A549 (cell line): ENCODE measurements at regions not wholly inside any gene's neighbourhood (a gene's known extent, or its start where the extent isn't known, plus 50 kb on each side); places are given as distances from the start of the nearest gene placed in this dataset.

ENCODE experiments used
- CHD4 ChIP-seq: fragments of 200-600 bp; sonication (generic); IDR thresholded peaks from 2 replicates; pipeline ENCODE4 v1.6.1; 2016; ENCODE audit warnings: antibody characterized with exemption, mild to moderate bottlenecking, borderline replicate concordance
- CTCF ChIP-seq: fragments of >200 bp; sonication (Bioruptor Twin); formaldehyde crosslinking; IDR thresholded peaks from 3 replicates; pipeline ENCODE4 v1.5.1; 2016
- EHF ChIP-seq: fragments of 250-450 bp; sonication (Bioruptor Pico); IDR thresholded peaks from 2 replicates; pipeline ENCODE4 v1.5.0; 2020; ENCODE audit warnings: mild to moderate bottlenecking
- EP300 ChIP-seq, 2 experiments: fragments of >200 bp; sonication (Bioruptor Twin); formaldehyde crosslinking; IDR thresholded peaks; 2 replicates in 1 of 2; 3 replicates in 1 of 2; pipeline ENCODE4 v1.6.1; 2016 to 2017
- FOSB ChIP-seq: fragments of 250-450 bp; sonication (Bioruptor Pico); IDR thresholded peaks from 2 replicates; pipeline ENCODE4 v1.5.0; 2020; ENCODE audit warnings: mild to moderate bottlenecking, moderate library complexity
- HDAC2 ChIP-seq: fragments of 200-600 bp; sonication (generic); IDR thresholded peaks from 2 replicates; pipeline ENCODE4 v1.6.1; 2016
- MAFK ChIP-seq: fragments of 450-650 bp; IDR thresholded peaks from 2 replicates; pipeline ENCODE4 v1.6.1; 2014; ENCODE audit not compliant: partially characterized antibody
- MAX ChIP-seq: IDR thresholded peaks from 2 replicates; pipeline ENCODE4 v1.6.1; 2012
- MYC ChIP-seq: IDR thresholded peaks from 2 replicates; pipeline ENCODE4 v1.6.1; 2012; ENCODE audit warnings: mild to moderate bottlenecking, inconsistent platforms, low read length, improper control_type of control experiment, borderline replicate concordance
- POLR2A ChIP-seq: IDR thresholded peaks from 2 replicates; pipeline ENCODE4 v1.6.1; 2012; ENCODE audit warnings: mild to moderate bottlenecking, low read length
- RCOR1 ChIP-seq: fragments of 150-350 bp; IDR thresholded peaks from 2 replicates; pipeline ENCODE4 v1.6.1; 2014; ENCODE audit warnings: antibody characterized with exemption, low read length, low read depth
- REST ChIP-seq: fragments of 200-600 bp; sonication (generic); IDR thresholded peaks from 2 replicates; pipeline ENCODE4 v1.6.1; 2016; ENCODE audit warnings: antibody characterized with exemption, mild to moderate bottlenecking, moderate library complexity
- RFX5 ChIP-seq: fragments of 450-650 bp; IDR thresholded peaks from 2 replicates; pipeline ENCODE4 v1.7.1; 2014; ENCODE audit warnings: antibody characterized with exemption, mild to moderate bottlenecking, moderate library complexity
- SMC3 ChIP-seq: fragments of >200 bp; sonication (Bioruptor Twin); formaldehyde crosslinking; IDR thresholded peaks from 3 replicates; pipeline ENCODE4 v1.6.1; 2018; ENCODE audit warnings: inconsistent platforms

GRCh38 chr21:20106368-20106767, 891.8 kb upstream of the NCAM2 start:
- TF ChIP-seq MAFK (no peak), RCOR1 (no peak), CTCF (no peak), EP300 (IDR thresholded peaks at IDR 0.05) (no peak), EHF (CRISPR knock-in tag) (no peak), REST (no peak), MYC (no peak), HDAC2 (no peak), FOSB (no peak), CHD4 (no peak), RFX5 (no peak), MAX (no peak), SMC3 (no peak), POLR2A (no peak)
